Mesendoderm (in vitro differentiated cells): ENCODE measurements at regions not wholly inside any gene's neighbourhood (a gene's known extent, or its start where the extent isn't known, plus 50 kb on each side); places are given as distances from the start of the nearest gene placed in this dataset.

ENCODE experiments used
- DNase-seq: peaks from one replicate; pipeline ENCODE4 v3.0.0; 2013
- H2AK5ac ChIP-seq: 2 replicates; pipeline ENCODE4 v1.6.1; 2013; ENCODE audit warnings: low read length, inconsistent platforms
- H2BK120ac ChIP-seq: 2 replicates; pipeline ENCODE4 v1.6.1; 2013; ENCODE audit warnings: low read depth, mild to moderate bottlenecking, low read length, moderate library complexity, mixed read lengths
- H2BK15ac ChIP-seq: replicated peaks from 2 replicates; pipeline ENCODE4 v1.6.1; 2013; ENCODE audit warnings: low read depth, mild to moderate bottlenecking, moderate library complexity
- H2BK5ac ChIP-seq: 2 replicates; pipeline ENCODE4 v1.6.1; 2013; ENCODE audit warnings: low read length, inconsistent platforms
- H3K18ac ChIP-seq: 2 replicates; pipeline ENCODE4 v1.6.1; 2013; ENCODE audit warnings: mild to moderate bottlenecking, low read length, mixed read lengths
- H3K23ac ChIP-seq: one replicate; pipeline ENCODE4 v1.6.1; 2013; ENCODE audit warnings: low read length
- H3K27ac ChIP-seq: 2 replicates; pipeline ENCODE4 v1.5.1; 2013; ENCODE audit warnings: low read depth, mild to moderate bottlenecking, inconsistent platforms, low read length, moderate library complexity
- H3K27me3 ChIP-seq: 2 replicates; pipeline ENCODE4 v1.6.1; 2013; ENCODE audit warnings: low read length, control low read depth, mild to moderate bottlenecking, inconsistent platforms; ENCODE audit not compliant: insufficient read depth, poor library complexity
- H3K36me3 ChIP-seq: 2 replicates; pipeline ENCODE4 v1.6.1; 2013; ENCODE audit warnings: low read length, inconsistent platforms; ENCODE audit not compliant: control insufficient read depth, insufficient read depth
- H3K4ac ChIP-seq: one replicate; pipeline ENCODE4 v1.6.1; 2013; ENCODE audit warnings: low read depth, mild to moderate bottlenecking, low read length, moderate library complexity
- H3K4me1 ChIP-seq: 2 replicates; pipeline ENCODE4 v1.6.1; 2013; ENCODE audit warnings: low read depth, low read length, inconsistent platforms; ENCODE audit not compliant: control insufficient read depth
- H3K4me2 ChIP-seq: 2 replicates; pipeline ENCODE4 v1.6.1; 2013; ENCODE audit warnings: low read length
- H3K4me3 ChIP-seq: 2 replicates; pipeline ENCODE4 v1.5.1; 2013; ENCODE audit warnings: mild to moderate bottlenecking, low read length
- H3K56ac ChIP-seq: one replicate; pipeline ENCODE4 v1.6.1; 2013; ENCODE audit warnings: low read length
- H3K79me1 ChIP-seq: 2 replicates; pipeline ENCODE4 v1.6.1; 2013; ENCODE audit warnings: low read length, inconsistent platforms
- H3K79me2 ChIP-seq: 2 replicates; pipeline ENCODE4 v1.6.1; 2013; ENCODE audit warnings: mild to moderate bottlenecking, low read length; ENCODE audit not compliant: control insufficient read depth, insufficient read depth
- H3K9ac ChIP-seq: 2 replicates; pipeline ENCODE4 v1.6.1; 2013; ENCODE audit warnings: low read length, inconsistent platforms
- H4K5ac ChIP-seq: one replicate; pipeline ENCODE4 v1.6.1; 2013; ENCODE audit warnings: low read length
- H4K8ac ChIP-seq: one replicate; pipeline ENCODE4 v1.6.1; 2013; ENCODE audit warnings: low read depth, mild to moderate bottlenecking, control low read depth, low read length, moderate library complexity
- WGBS: extraction: QIAGEN DNeasy Blood & Tissue Kit; methylation state at CpG from one replicate; pipeline ENCODE4 v1.1.7; 2013; ENCODE audit warnings: low lambda C conversion rate, missing lambda C conversion rate; ENCODE audit not compliant: insufficient coverage; ENCODE audit errors: extremely low coverage; 5-methylcytosine and 5-hydroxymethylcytosine counted together

DNA sequence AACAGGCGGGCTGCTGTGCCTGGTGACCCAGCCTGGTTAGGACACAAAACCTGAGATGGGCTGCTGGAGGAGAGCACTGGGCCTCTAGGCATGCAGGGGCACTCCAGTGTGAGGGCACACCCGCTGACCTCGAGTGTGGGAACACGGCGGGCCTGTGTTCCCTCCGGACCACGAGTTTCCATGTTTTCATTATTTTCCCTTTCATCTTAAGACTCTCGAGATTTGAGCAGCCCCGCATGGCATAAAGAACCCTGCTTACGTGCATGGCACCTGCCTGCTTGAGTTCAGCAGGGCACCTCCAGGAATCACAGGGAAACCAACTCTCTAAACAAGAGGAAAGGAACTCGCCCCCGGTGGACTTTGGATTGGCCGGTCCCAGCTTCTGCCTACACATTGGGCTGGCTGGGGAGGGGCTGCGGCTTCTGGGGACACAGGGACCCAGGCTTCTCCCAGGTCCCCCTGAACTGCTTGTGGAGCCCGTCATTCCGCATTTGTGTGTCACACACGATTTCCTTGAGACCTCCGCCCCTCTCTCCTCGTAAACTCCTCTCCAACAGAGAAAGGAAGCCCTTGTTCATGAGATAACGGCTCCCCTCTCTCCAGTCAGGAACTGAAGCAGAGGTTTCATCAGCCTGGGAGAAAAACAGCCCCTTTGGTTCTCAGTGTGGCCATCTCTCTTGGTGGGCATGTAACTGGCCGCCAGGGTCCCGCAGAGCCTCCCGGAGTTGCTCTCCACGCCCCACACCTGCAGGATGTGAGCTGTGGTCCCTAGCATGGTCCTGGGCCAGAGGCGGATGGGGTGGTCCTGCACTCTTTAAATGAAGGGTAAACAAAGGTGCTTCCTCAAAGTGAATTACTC is 181.8 kb downstream of the TTLL2 start:
- H3K4ac ChIP-seq: no peak overlapping the region
- no CpG with 5 or more reads among the region's 25 CpGs for WGBS
- H3K23ac ChIP-seq: no peak overlapping the region
- no peak overlapping the region for H2BK120ac ChIP-seq
- no peak overlapping the region for H3K56ac ChIP-seq
- H3K36me3 ChIP-seq: no peaks in the 10 kb centered on the region
- H3K18ac ChIP-seq: no peak overlapping the region
- H2BK15ac ChIP-seq: no peak overlapping the region
- no peak overlapping the region for H3K4me2 ChIP-seq
- peaks cover 2% of the 10 kb centered on the region for H3K4me1 ChIP-seq
- H3K79me1 ChIP-seq: no peaks in the 10 kb centered on the region
- no peak for DNase-seq
- H3K27ac ChIP-seq: no peak overlapping the region
- H2BK5ac ChIP-seq: no peak overlapping the region
- no peak overlapping the region for H4K8ac ChIP-seq
- H4K5ac ChIP-seq: no peak overlapping the region
- H3K4me3 ChIP-seq: no peak overlapping the region
- no peak overlapping the region for H2AK5ac ChIP-seq
- H3K9ac ChIP-seq: no peak overlapping the region
- H3K79me2 ChIP-seq: no peaks in the 10 kb centered on the region
- no peaks in the 10 kb centered on the region for H3K27me3 ChIP-seq

- no peak overlapping the region for H3K4ac ChIP-seq
- no peak overlapping the region for H4K8ac ChIP-seq
- WGBS: no CpG with 5 or more reads among the region's 15 CpGs
- no peaks in the 10 kb centered on the region for H3K27me3 ChIP-seq
- no peaks in the 10 kb centered on the region for H3K36me3 ChIP-seq
- H3K56ac ChIP-seq: no peak overlapping the region
- H3K18ac ChIP-seq: no peak overlapping the region
- H2AK5ac ChIP-seq: no peak overlapping the region
- no peak overlapping the region for H3K23ac ChIP-seq
- H4K5ac ChIP-seq: no peak overlapping the region
- no peak overlapping the region for H2BK120ac ChIP-seq
- no peak overlapping the region for H3K9ac ChIP-seq
- H3K79me1 ChIP-seq: no peaks in the 10 kb centered on the region
- H2BK15ac ChIP-seq: no peak overlapping the region
- H3K4me1 ChIP-seq: no peaks in the 10 kb centered on the region
- no peak overlapping the region for H2BK5ac ChIP-seq
- H3K27ac ChIP-seq: no peak overlapping the region
- H3K79me2 ChIP-seq: no peaks in the 10 kb centered on the region
- H3K4me3 ChIP-seq: no peak overlapping the region
- no peak for DNase-seq
- no peak overlapping the region for H3K4me2 ChIP-seq
These were observed 182.6 kb downstream of the TTLL2 start for GRCh38 chr6:167507376-167507945.

GRCh38 chr6:167508919-167509852 is 184.3 kb downstream of the TTLL2 start:
- no peaks in the 10 kb centered on the region for H3K36me3 ChIP-seq
- H3K27me3 ChIP-seq: no peaks in the 10 kb centered on the region
- H2AK5ac ChIP-seq: no peak overlapping the region
- no peak overlapping the region for H3K9ac ChIP-seq
- H3K4me1 ChIP-seq: no peaks in the 10 kb centered on the region
- DNase-seq: no peak
- no peak overlapping the region for H2BK15ac ChIP-seq
- H2BK5ac ChIP-seq: no peak overlapping the region
- no peak overlapping the region for H3K27ac ChIP-seq
- 100% methylated on average over 8 of the region's 29 CpGs for WGBS
- H4K8ac ChIP-seq: no peak overlapping the region
- H3K79me1 ChIP-seq: no peaks in the 10 kb centered on the region
- H3K56ac ChIP-seq: no peak overlapping the region
- no peak overlapping the region for H2BK120ac ChIP-seq
- no peak overlapping the region for H4K5ac ChIP-seq
- H3K4me3 ChIP-seq: no peak overlapping the region
- H3K79me2 ChIP-seq: no peaks in the 10 kb centered on the region
- no peak overlapping the region for H3K23ac ChIP-seq
- no peak overlapping the region for H3K4ac ChIP-seq
- no peak overlapping the region for H3K4me2 ChIP-seq
- no peak overlapping the region for H3K18ac ChIP-seq

DNA sequence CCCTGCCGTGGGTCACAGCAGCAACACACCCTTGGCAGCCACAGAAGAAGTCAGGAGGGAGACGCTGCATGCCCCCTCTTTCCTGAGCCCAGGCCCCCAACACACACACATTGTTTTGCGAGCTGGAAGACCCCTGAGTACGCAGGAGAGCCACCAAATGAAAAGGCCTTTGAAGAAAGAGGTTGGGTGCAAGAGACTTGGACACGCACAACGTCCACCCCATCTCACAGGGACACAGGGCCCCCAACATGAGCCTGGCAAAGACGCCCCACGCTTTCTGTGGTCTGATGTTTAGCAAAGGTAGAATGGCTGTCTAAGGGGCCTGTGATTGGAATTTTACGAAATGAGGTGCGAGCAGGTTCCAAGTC is 185.0 kb downstream of the TTLL2 start:
- no peak overlapping the region for H3K18ac ChIP-seq
- H2BK5ac ChIP-seq: no peak overlapping the region
- no peak overlapping the region for H2BK120ac ChIP-seq
- no peak overlapping the region for H3K4me2 ChIP-seq
- no peak overlapping the region for H3K23ac ChIP-seq
- H4K8ac ChIP-seq: no peak overlapping the region
- no peaks in the 10 kb centered on the region for H3K4me1 ChIP-seq
- H3K79me2 ChIP-seq: no peaks in the 10 kb centered on the region
- no peaks in the 10 kb centered on the region for H3K36me3 ChIP-seq
- H2BK15ac ChIP-seq: no peak overlapping the region
- no peak overlapping the region for H2AK5ac ChIP-seq
- DNase-seq: no peak
- H3K27ac ChIP-seq: no peak overlapping the region
- no peaks in the 10 kb centered on the region for H3K79me1 ChIP-seq
- no peak overlapping the region for H3K4me3 ChIP-seq
- WGBS: no CpG with 5 or more reads among the region's 10 CpGs
- no peaks in the 10 kb centered on the region for H3K27me3 ChIP-seq
- H4K5ac ChIP-seq: no peak overlapping the region
- H3K56ac ChIP-seq: no peak overlapping the region
- H3K4ac ChIP-seq: no peak overlapping the region
- H3K9ac ChIP-seq: no peak overlapping the region

- DNase-seq: no peak
- H3K27ac ChIP-seq: no peak overlapping the region
- no peak overlapping the region for H3K4me2 ChIP-seq
- WGBS: no CpG with 5 or more reads among the region's 11 CpGs
- H3K9ac ChIP-seq: no peak overlapping the region
- no peaks in the 10 kb centered on the region for H3K36me3 ChIP-seq
- H3K23ac ChIP-seq: no peak overlapping the region
- H3K56ac ChIP-seq: no peak overlapping the region
- no peak overlapping the region for H2AK5ac ChIP-seq
- H3K4ac ChIP-seq: no peak overlapping the region
- no peak overlapping the region for H2BK120ac ChIP-seq
- no peaks in the 10 kb centered on the region for H3K4me1 ChIP-seq
- no peak overlapping the region for H2BK15ac ChIP-seq
- H4K8ac ChIP-seq: no peak overlapping the region
- H3K27me3 ChIP-seq: no peaks in the 10 kb centered on the region
- H2BK5ac ChIP-seq: no peak overlapping the region
- no peak overlapping the region for H3K4me3 ChIP-seq
- H3K79me1 ChIP-seq: no peaks in the 10 kb centered on the region
- no peak overlapping the region for H4K5ac ChIP-seq
- H3K18ac ChIP-seq: no peak overlapping the region
- no peaks in the 10 kb centered on the region for H3K79me2 ChIP-seq
These were observed 185.8 kb downstream of the TTLL2 start for GRCh38 chr6:167510648-167511047.
